IMR-90 (cell line): ENCODE measurements at regions not wholly inside any gene's neighbourhood (a gene's known extent, or its start where the extent isn't known, plus 50 kb on each side); places are given as distances from the start of the nearest gene placed in this dataset.

Experiments
- ATAC-seq: fragments of 200-7000 bp; cut with Tn5 transposase; 2 replicates; pipeline ENCODE4 v1.9.1; 2020; ENCODE audit warnings: low read depth, mild to moderate bottlenecking, moderate library complexity
- BruUV-seq: library from RNA; stranded (reverse); fragments of 400-500 nt; replicated peaks from 2 replicates; lab custom pipeline; 2021; lab: Mats Ljungman, UMichigan
- CTCF ChIA-PET: fragments of 300-600 bp; formaldehyde crosslinking; extraction: SDS; loops from one replicate; lab custom pipeline; 2021; ENCODE audit warnings: antibody characterized with exemption; lab: Yijun Ruan, JAX
- POLR2A ChIA-PET: fragments of 300-600 bp; sonication (Branson Sonifier 250); formaldehyde crosslinking; loops from one replicate; lab custom pipeline; 2022; ENCODE audit warnings: antibody characterized with exemption; ENCODE audit not compliant: unreplicated experiment; lab: Charles Lee
- DNase-seq: peaks from one replicate; pipeline ENCODE4 v3.0.0; 2013
- H2AFZ ChIP-seq: replicated peaks from 2 replicates; pipeline ENCODE3; 2013; ENCODE audit warnings: low read length, mild to moderate bottlenecking; ENCODE audit not compliant: poor library complexity
- H2AK5ac ChIP-seq: 2 replicates; pipeline ENCODE4 v1.6.1; 2013; ENCODE audit warnings: low read depth, low read length, inconsistent platforms
- H2AK9ac ChIP-seq: replicated peaks from 2 replicates; pipeline ENCODE3; 2013; ENCODE audit warnings: mild to moderate bottlenecking, low read depth, low read length, moderate library complexity; ENCODE audit not compliant: poor library complexity
- H2BK120ac ChIP-seq: 2 replicates; pipeline ENCODE4 v1.6.1; 2013; ENCODE audit warnings: low read depth, low read length, inconsistent platforms
- H2BK15ac ChIP-seq: 3 replicates; pipeline ENCODE4 v1.6.1; 2013; ENCODE audit warnings: low read depth, low read length, inconsistent platforms
- H2BK20ac ChIP-seq: 2 replicates; pipeline ENCODE4 v1.6.1; 2013; ENCODE audit warnings: low read depth, mild to moderate bottlenecking, inconsistent platforms, low read length, moderate library complexity
- H2BK5ac ChIP-seq: 2 replicates; pipeline ENCODE4 v1.6.1; 2013; ENCODE audit warnings: mild to moderate bottlenecking, low read depth, low read length, inconsistent platforms; ENCODE audit not compliant: poor library complexity, severe bottlenecking
- H3K14ac ChIP-seq: replicated peaks from 2 replicates; pipeline ENCODE4 v1.6.1; 2013; ENCODE audit warnings: low read depth, low read length, inconsistent platforms
- H3K18ac ChIP-seq: 2 replicates; pipeline ENCODE4 v1.6.1; 2013; ENCODE audit warnings: low read depth, low read length, control low read depth
- H3K23ac ChIP-seq: 2 replicates; pipeline ENCODE4 v1.6.1; 2013; ENCODE audit warnings: low read depth, low read length, inconsistent platforms
- H3K27ac ChIP-seq: 2 replicates; pipeline ENCODE4 v1.5.1; 2013; ENCODE audit warnings: mild to moderate bottlenecking, control low read depth, low read length; ENCODE audit not compliant: insufficient read depth
- H3K27me3 ChIP-seq: 2 replicates; pipeline ENCODE4 v1.6.1; 2013; ENCODE audit warnings: low read length; ENCODE audit not compliant: control insufficient read depth, insufficient read depth
- H3K36me3 ChIP-seq: 2 replicates; pipeline ENCODE4 v1.6.1; 2013; ENCODE audit warnings: low read length, mixed read lengths; ENCODE audit not compliant: control insufficient read depth, insufficient read depth
- H3K4ac ChIP-seq: 2 replicates; pipeline ENCODE4 v1.6.1; 2013; ENCODE audit warnings: low read depth, low read length, inconsistent platforms
- H3K4me1 ChIP-seq: 2 replicates; pipeline ENCODE4 v1.6.1; 2013; ENCODE audit warnings: low read length, mixed read lengths; ENCODE audit not compliant: control insufficient read depth, insufficient read depth
- H3K4me2 ChIP-seq: 2 replicates; pipeline ENCODE4 v1.6.1; 2013; ENCODE audit warnings: low read depth, mild to moderate bottlenecking, control low read depth, low read length, moderate library complexity
- H3K4me3 ChIP-seq: 2 replicates; pipeline ENCODE4 v1.5.1; 2013; ENCODE audit warnings: low read depth, mild to moderate bottlenecking, control low read depth, low read length, moderate library complexity; ENCODE audit not compliant: insufficient read depth
- H3K56ac ChIP-seq: 2 replicates; pipeline ENCODE4 v1.6.1; 2013; ENCODE audit warnings: low read length, inconsistent platforms; ENCODE audit not compliant: insufficient read depth; ENCODE audit errors: extremely low read depth
- H3K79me1 ChIP-seq, 2 experiments: 2 replicates each; pipeline ENCODE4 v1.6.1; 2013; ENCODE audit warnings: low read length in 2 of 2, inconsistent platforms in 1 of 2, low read depth in 1 of 2
- H3K9ac ChIP-seq: 2 replicates; pipeline ENCODE4 v1.6.1; 2013; ENCODE audit warnings: low read depth, low read length, control low read depth
- H3K9me1 ChIP-seq: 2 replicates; pipeline ENCODE4 v1.6.1; 2013; ENCODE audit warnings: low read length, inconsistent platforms; ENCODE audit not compliant: insufficient read depth
- H3K9me3 ChIP-seq: 2 replicates; pipeline ENCODE4 v1.6.1; 2013; ENCODE audit warnings: low read length; ENCODE audit not compliant: control insufficient read depth, insufficient read depth
- H4K20me1 ChIP-seq: 2 replicates; pipeline ENCODE4 v1.6.1; 2013; ENCODE audit warnings: low read length, inconsistent platforms; ENCODE audit not compliant: insufficient read depth
- H4K5ac ChIP-seq: 2 replicates; pipeline ENCODE4 v1.6.1; 2013; ENCODE audit warnings: mild to moderate bottlenecking, low read depth, low read length, control low read depth
- H4K8ac ChIP-seq, 2 experiments: 2 replicates each; pipeline ENCODE4 v1.6.1; 2013; ENCODE audit warnings: low read depth in 2 of 2, low read length in 2 of 2, control low read depth in 1 of 2, inconsistent platforms in 1 of 2
- H4K91ac ChIP-seq: 2 replicates; pipeline ENCODE4 v1.6.1; 2013; ENCODE audit warnings: low read depth, low read length, inconsistent platforms; ENCODE audit not compliant: insufficient read depth
- BHLHE40 ChIP-seq: fragments of 150-350 bp; IDR thresholded peaks from 2 replicates; pipeline ENCODE4 v1.6.1; 2016; ENCODE audit warnings: mild to moderate bottlenecking, low read depth, low read length
- CEBPB ChIP-seq: IDR thresholded peaks from 2 replicates; pipeline ENCODE4 v1.6.1; 2012; ENCODE audit warnings: low read depth, low read length, improper control_type of control experiment
- CHD1 ChIP-seq: IDR thresholded peaks from 2 replicates; pipeline ENCODE4 v1.6.1; 2012; ENCODE audit warnings: low read depth, low read length, improper control_type of control experiment
- CTCF ChIP-seq: conservative IDR thresholded peaks from 2 replicates; pipeline ENCODE4 v1.5.1; 2012; ENCODE audit warnings: mild to moderate bottlenecking, low read depth, low read length, improper control_type of control experiment
- ELK1 ChIP-seq: fragments of 150-350 bp; IDR thresholded peaks from 2 replicates; pipeline ENCODE4 v1.6.1; 2016; ENCODE audit warnings: low read depth, mild to moderate bottlenecking, low read length, moderate library complexity, borderline replicate concordance
- FOS ChIP-seq: fragments of 150-350 bp; IDR thresholded peaks from 2 replicates; pipeline ENCODE4 v1.6.1; 2016; ENCODE audit warnings: low read depth, low read length
- MAFK ChIP-seq: IDR thresholded peaks from 2 replicates; pipeline ENCODE4 v1.6.1; 2012; ENCODE audit warnings: low read depth, low read length, improper control_type of control experiment
- MAZ ChIP-seq: IDR thresholded peaks from 2 replicates; pipeline ENCODE4 v1.6.1; 2012; ENCODE audit warnings: low read depth, mild to moderate bottlenecking, low read length, improper control_type of control experiment, moderate library complexity, borderline replicate concordance
- MXI1 ChIP-seq: IDR thresholded peaks from 2 replicates; pipeline ENCODE4 v1.6.1; 2012; ENCODE audit warnings: low read depth, mild to moderate bottlenecking, low read length, moderate library complexity, borderline replicate concordance
- NFE2L2 ChIP-seq: fragments of 150-350 bp; IDR thresholded peaks from 2 replicates; pipeline ENCODE4 v1.6.1; 2016; ENCODE audit warnings: low read depth, mild to moderate bottlenecking, low read length
- POLR2A ChIP-seq: IDR thresholded peaks from 2 replicates; pipeline ENCODE4 v1.6.1; 2012; ENCODE audit warnings: mild to moderate bottlenecking, low read depth, low read length
- RAD21 ChIP-seq: IDR thresholded peaks from 2 replicates; pipeline ENCODE4 v1.6.1; 2012; ENCODE audit warnings: low read length, improper control_type of control experiment
- RCOR1 ChIP-seq: IDR thresholded peaks from 2 replicates; pipeline ENCODE4 v1.6.1; 2012; ENCODE audit warnings: mild to moderate bottlenecking, low read length, improper control_type of control experiment; ENCODE audit not compliant: insufficient replicate concordance
- RFX5 ChIP-seq: IDR thresholded peaks from 2 replicates; pipeline ENCODE4 v1.8.0; 2012; ENCODE audit warnings: low read depth, mild to moderate bottlenecking, low read length, moderate library complexity
- SMC3 ChIP-seq: fragments of 150-350 bp; IDR thresholded peaks from 2 replicates; pipeline ENCODE4 v1.6.1; 2016; ENCODE audit warnings: low read depth, mild to moderate bottlenecking, antibody characterized with exemption, low read length, moderate library complexity
- USF2 ChIP-seq: fragments of 150-350 bp; IDR thresholded peaks from 2 replicates; pipeline ENCODE4 v1.6.1; 2017; ENCODE audit warnings: mild to moderate bottlenecking, antibody characterized with exemption, low read length, low read depth
- WGBS, 2 experiments: methylation state at CpG; one replicate each; pipeline versions ENCODE4 v1.1.5 to v1.1.7; 2013; ENCODE audit warnings: missing lambda C conversion rate in 2 of 2; ENCODE audit not compliant: insufficient read length in 1 of 2; ENCODE audit errors: extremely low coverage in 2 of 2; 5-methylcytosine and 5-hydroxymethylcytosine counted together
- dilution Hi-C: fragments of 300-500 bp; cut with HindIII; formaldehyde crosslinking; loops from one replicate; pipeline ENCODE4 v1.14.3; 2018; ENCODE audit warnings: low sequenced_read_pairs; ENCODE audit not compliant: unreplicated experiment
- in situ Hi-C: fragments of 300-500 bp; cut with MboI; formaldehyde crosslinking; loops from 3 replicates; pipeline ENCODE4 v1.14.3; 2019; ENCODE audit warnings: low sequenced_read_pairs, inconsistent platforms, mixed read lengths
- intact Hi-C: fragments of 100-400 bp; cut with micrococcal nuclease; formaldehyde crosslinking; loops from 2 replicates; pipeline ENCODE4 v1.10.0; 2022

GRCh38 chr9:103242025-103242424 lies 246.9 kb downstream of the CYLC2 start:
- no peak overlapping the region for H2BK15ac ChIP-seq
- H4K5ac ChIP-seq, result no peak overlapping the region
- no CpG with 5 or more reads among the region's 1 CpG for WGBS, 2 experiments
- ATAC-seq (no peak), DNase-seq (no peak)
- H3K9me3 ChIP-seq, result peaks cover 3% of the 10 kb centered on the region; the same call in 1 of the 2 replicates
- H3K27ac ChIP-seq, result no peak overlapping the region
- no peak overlapping the region for H3K4me3 ChIP-seq
- H3K79me1 ChIP-seq, result no peaks in the 10 kb centered on the region
- H2BK5ac ChIP-seq, result no peak overlapping the region
- H3K36me3 ChIP-seq, result no peaks in the 10 kb centered on the region
- H4K8ac ChIP-seq, result no peak overlapping the region
- H3K18ac ChIP-seq, result no peak overlapping the region
- no peak overlapping the region for H3K56ac ChIP-seq
- H3K9ac ChIP-seq, result no peak overlapping the region
- H2AFZ ChIP-seq, result no peak overlapping the region
- no peak overlapping the region for H3K14ac ChIP-seq
- no peak overlapping the region for H2AK5ac ChIP-seq
- dilution Hi-C loops, result no loop called here
- BruUV-seq, result no TSS peak
- H4K20me1 ChIP-seq, result no peaks in the 10 kb centered on the region
- H3K23ac ChIP-seq, result no peak overlapping the region
- in situ Hi-C loops, result no loop called here
- H3K4me2 ChIP-seq, result no peak overlapping the region
- no peaks in the 10 kb centered on the region for H3K27me3 ChIP-seq
- intact Hi-C loops, result no loop called here
- H2BK120ac ChIP-seq, result no peak overlapping the region
- TF ChIP-seq MXI1 (no peak), RFX5 (no peak), ELK1 (no peak), MAZ (no peak), CHD1 (no peak), CEBPB (no peak), CTCF (no peak), FOS (no peak), RCOR1 (no peak), RAD21 (no peak), MAFK (no peak), NFE2L2 (no peak), BHLHE40 (no peak), POLR2A (no peak), USF2 (no peak), SMC3 (no peak)
- no peaks in the 10 kb centered on the region for H3K9me1 ChIP-seq
- ChIA-PET CTCF (no interaction called here), POLR2A (no interaction called here)
- H3K4ac ChIP-seq, result no peak overlapping the region
- no peak overlapping the region for H2AK9ac ChIP-seq
- no peaks in the 10 kb centered on the region for H3K4me1 ChIP-seq
- no peak overlapping the region for H4K91ac ChIP-seq
- H2BK20ac ChIP-seq, result no peak overlapping the region
